Hematopoietic multipotent progenitor cell treated with erythropoietin and hydrocortisone succinate and interleukin-3 and kit ligand, for 4 days (in vitro differentiated cells): ENCODE measurements at regions not wholly inside any gene's neighbourhood (a gene's known extent, or its start where the extent isn't known, plus 50 kb on each side); places are given as distances from the start of the nearest gene placed in this dataset.
"Not testable (repeated sequence)": the region's sequence is repeated elsewhere in the genome, so short reads cannot be mapped to it uniquely, and the experiment has no call there.

Experiments
- DNase-seq: peaks from one replicate; pipeline ENCODE4 v3.0.0-alpha.2; 2015

DNA sequence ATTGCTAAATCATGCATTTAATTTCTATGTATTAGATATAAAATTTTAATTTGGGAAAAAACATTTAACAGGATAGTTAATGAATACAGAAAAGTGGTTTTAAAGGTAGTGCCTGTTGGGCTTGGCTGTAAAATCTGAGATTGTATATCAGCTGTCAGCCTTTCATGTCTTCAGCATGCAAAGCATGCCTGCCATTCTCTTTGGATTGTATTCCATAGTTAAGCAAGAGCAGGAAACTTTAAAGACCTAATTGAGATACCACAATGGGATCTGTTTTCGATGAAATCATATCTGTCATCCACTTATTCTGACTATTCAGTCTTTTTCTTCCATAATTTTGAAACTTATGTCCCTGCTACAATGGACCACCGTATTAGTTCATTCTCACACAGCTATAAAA lies 451.0 kb upstream of the DDI1 start:
- no peak for DNase-seq

DNA sequence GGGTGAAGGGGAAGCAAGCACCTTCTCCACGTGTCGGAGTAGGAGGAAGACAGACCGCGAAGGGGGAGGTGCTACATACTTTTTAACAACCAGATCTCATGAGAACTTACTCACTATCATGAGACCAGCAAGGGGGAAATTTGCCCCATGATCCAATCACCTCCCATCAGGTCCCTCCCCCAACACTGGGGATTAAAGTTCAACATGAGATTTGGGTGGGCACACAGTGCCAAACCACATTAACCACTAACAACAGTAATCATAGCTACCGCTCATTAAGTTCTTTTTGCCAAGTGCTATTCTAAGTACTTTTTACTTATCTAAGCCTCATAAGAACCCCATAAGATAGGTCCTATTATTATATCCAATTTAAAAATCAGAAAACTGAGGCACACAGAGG lies 450.5 kb upstream of the DDI1 start:
- DNase-seq, result peak; percentile 5

GRCh38 chr11:103586756-103587155 lies 449.7 kb upstream of the DDI1 start:
- no peak for DNase-seq

- DNase-seq, result no peak
These were observed 448.3 kb upstream of the DDI1 start for GRCh38 chr11:103587901-103588788.

GRCh38 chr11:103591554-103591953 lies 444.9 kb upstream of the DDI1 start:
- no peak for DNase-seq

GRCh38 chr11:103594283-103594682 lies 442.2 kb upstream of the DDI1 start:
- no peak for DNase-seq

DNA sequence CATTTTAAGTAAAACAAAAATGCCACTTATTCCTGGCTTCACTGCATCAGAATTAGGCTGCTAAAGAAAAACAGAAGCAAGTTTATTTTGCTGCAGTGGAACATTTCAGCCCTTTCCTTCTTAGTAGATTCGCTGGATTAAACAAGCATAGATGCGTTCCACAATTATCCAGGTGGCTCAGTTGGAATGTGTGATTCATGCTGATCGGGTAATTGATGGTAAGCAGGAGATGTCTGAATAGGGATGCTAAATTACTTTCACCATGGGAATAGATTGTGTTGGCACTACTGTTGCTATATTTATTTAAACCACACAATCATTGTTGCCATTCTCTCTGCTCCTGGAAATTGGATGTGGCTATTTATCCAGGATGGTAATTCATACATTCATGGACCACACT lies 440.1 kb upstream of the DDI1 start:
- no peak for DNase-seq

- peak; percentile 79 for DNase-seq
These were observed 435.1 kb upstream of the DDI1 start for GRCh38 chr11:103601225-103601846.

DNA sequence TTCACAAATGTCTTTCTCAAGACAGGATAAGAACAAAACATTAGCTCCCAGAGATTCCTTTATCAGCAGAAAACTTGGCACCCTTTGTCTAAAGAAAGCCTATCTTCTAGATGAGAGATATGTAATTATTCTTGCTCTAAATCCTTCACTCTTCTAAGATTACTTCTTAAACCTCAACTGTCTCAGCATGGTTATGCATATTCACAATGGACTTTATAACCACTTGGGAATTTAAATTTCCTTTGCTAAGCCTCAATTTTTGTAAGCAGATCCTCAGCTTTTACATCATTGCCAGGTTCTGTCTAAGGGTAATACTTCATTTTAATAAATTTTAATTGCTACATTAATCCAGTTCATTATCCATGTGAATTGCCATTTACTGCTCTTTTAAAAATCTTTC lies 433.6 kb upstream of the DDI1 start:
- no peak for DNase-seq

DNA sequence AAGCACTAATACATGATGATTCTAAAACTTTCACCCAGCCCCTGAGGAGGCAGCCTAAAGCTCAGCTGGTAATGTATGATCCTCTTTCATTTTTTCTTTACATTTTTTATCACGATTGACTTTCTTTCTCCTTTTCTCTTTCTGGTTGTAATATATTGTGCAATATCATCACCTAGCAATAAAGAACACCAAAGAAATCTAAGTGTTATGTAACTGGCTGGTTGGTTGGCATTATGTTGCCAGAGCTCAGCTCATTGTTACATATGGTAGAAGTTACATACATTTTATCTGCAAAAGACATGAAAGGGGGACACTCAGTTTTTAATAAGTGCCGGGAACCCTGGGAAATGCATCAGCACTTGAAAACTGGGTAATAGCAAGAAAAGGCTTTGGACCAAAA lies 432.1 kb upstream of the DDI1 start:
- DNase-seq, result no peak

- no peak for DNase-seq
These were observed 427.9 kb upstream of the DDI1 start for GRCh38 chr11:103608566-103608965.

GRCh38 chr11:103609117-103610066 lies 427.0 kb upstream of the DDI1 start:
- peak; percentile 9 for DNase-seq

DNA sequence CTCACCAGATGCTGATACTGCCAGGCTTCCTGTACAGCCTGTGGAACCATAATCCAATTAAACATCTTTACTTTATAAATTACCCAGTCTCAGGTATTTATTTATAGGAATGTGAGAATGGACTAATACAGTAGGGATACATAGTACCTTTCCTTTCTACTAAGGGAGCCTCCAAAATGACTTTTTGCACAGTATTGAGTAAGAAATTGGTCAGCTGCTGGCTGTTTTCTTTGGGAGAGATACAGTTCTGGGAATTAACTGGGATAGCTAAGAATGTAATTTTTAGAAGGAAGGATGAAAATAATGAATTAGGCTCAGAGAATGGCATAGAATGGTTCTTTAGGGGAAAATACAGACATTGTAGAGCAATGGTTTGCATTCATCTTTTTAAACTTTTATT lies 426.0 kb upstream of the DDI1 start:
- no peak for DNase-seq

GRCh38 chr11:103611526-103612260 lies 424.7 kb upstream of the DDI1 start:
- not testable (repeated sequence) for DNase-seq

GRCh38 chr11:103612451-103612850 lies 424.0 kb upstream of the DDI1 start:
- not testable (repeated sequence) for DNase-seq

DNA sequence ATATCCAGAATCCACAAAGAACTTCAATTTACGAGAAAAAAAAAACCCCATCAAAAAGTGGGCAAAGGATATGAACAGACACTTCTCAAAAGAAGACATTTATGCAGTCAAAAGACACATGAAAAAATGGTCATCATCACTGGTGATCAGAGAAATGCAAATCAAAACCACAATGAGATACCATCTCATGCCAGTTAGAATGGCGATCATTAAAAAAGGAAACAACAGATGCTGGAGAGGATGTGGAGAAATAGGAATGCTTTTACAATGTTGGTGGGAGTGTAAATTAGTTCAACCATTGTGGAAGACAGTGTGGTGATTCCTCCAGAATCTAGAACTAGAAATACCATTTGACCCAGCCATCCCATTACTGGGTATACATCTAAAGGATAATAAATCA lies 419.9 kb upstream of the DDI1 start:
- not testable (repeated sequence) for DNase-seq

- DNase-seq, result no peak
These were observed 417.9 kb upstream of the DDI1 start for GRCh38 chr11:103618528-103618927.

DNA sequence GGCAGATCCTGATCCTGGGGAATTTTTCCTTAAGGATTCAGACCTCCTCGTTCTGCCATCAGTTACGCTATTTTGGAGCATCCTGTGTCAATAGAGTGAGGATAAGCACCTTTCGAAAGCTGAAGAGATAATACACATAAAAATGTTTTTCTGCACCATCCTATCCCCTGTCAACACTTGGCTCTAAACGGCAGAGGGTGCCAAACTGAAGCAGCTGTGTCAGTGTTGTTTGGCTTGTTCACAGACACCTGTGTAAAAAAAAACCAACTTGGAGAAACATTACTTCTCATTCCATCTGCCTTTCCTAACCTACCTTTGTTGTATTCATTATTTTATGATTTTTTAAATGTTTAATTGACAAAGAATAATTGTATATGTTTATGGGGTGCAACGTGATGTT lies 417.0 kb upstream of the DDI1 start:
- peak; percentile 5 for DNase-seq

- DNase-seq, result no peak
These were observed 416.5 kb upstream of the DDI1 start for GRCh38 chr11:103619938-103620337.

DNA sequence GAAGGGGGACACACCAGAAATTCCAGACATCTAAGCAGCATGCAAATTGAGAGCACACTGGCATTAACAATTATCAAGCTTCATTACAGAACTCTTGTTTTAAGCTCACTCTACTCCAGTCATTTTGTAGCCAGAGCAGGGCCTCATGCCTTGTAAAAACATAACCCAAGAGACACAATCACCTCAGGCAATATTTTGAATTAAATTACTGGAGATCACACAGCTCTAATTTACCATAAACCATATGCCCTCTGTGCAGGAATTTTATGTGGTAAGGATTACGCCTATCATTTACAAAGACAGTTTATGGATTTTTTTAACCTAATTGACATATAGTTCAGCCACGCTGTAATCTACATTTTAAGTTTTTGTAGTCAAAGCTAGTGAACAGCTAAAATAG lies 414.1 kb upstream of the DDI1 start:
- DNase-seq, result no peak

DNA sequence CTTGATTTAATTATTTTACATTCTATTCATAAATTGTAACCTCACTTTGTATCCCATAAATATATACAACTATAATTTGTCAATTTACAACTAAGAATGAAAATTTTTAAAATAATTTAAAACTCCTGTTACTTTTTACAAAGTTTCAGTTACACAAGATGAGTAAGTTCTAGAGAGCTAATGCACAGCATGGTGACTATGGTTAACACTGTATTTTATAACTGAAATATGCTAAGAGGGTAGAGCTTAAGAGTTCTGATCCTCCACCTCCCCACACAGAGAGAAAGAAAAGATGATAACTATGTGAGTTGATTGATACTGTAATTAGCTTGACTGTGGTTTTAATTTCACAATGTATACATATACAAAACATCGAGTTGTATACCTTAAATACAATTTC lies 412.5 kb upstream of the DDI1 start:
- no peak for DNase-seq
